ENCODE measurements at regions not wholly inside any gene's neighbourhood (a gene's known extent, or its start where the extent isn't known, plus 50 kb on each side); places are given as distances from the start of the nearest gene placed in this dataset.

- TF ChIP-seq POLR2A (IDR thresholded peaks at IDR 0.05; ENCODE audit: low read depth, low read length) (no peak), POLR2AphosphoS5 (IDR thresholded peaks at IDR 0.05; ENCODE audit: low read depth, low read length) (no peak), TAF1 (IDR thresholded peaks at IDR 0.05; ENCODE audit: borderline replicate concordance, low read depth, low read length) (no peak)
These were observed 130.9 kb upstream of the MROH9 start for GRCh38 chr1:170804419-170804818.

All from GM12892 (cell line).